Neuronal stem cell (in vitro differentiated cells): ENCODE measurements at regions not wholly inside any gene's neighbourhood (a gene's known extent, or its start where the extent isn't known, plus 50 kb on each side); places are given as distances from the start of the nearest gene placed in this dataset.
A peak's percentile ranks its signal among the peaks of the same experiment; 100 is the strongest.

Experiments used
- DNase-seq: peaks from one replicate; pipeline ENCODE4 v3.0.0-alpha.2; 2013; ENCODE audit warnings: low spot score
- H2AFZ ChIP-seq: one replicate; pipeline ENCODE4 v1.6.1; 2013; ENCODE audit warnings: mild to moderate bottlenecking, low read length, inconsistent platforms
- H2AK5ac ChIP-seq: 2 replicates; pipeline ENCODE4 v1.6.1; 2013; ENCODE audit warnings: low read depth, mild to moderate bottlenecking, inconsistent platforms, low read length, moderate library complexity, mixed read lengths
- H2BK120ac ChIP-seq: 2 replicates; pipeline ENCODE4 v1.6.1; 2013; ENCODE audit warnings: low read depth, mild to moderate bottlenecking, inconsistent platforms, low read length, moderate library complexity, mixed read lengths
- H2BK12ac ChIP-seq: one replicate; pipeline ENCODE4 v1.6.1; 2013; ENCODE audit warnings: low read length, inconsistent platforms
- H2BK15ac ChIP-seq: 2 replicates; pipeline ENCODE4 v1.6.1; 2013; ENCODE audit warnings: mild to moderate bottlenecking, low read length, inconsistent platforms, mixed read lengths
- H2BK5ac ChIP-seq: one replicate; pipeline ENCODE4 v1.6.1; 2013; ENCODE audit warnings: inconsistent platforms, mild to moderate bottlenecking, low read length, moderate library complexity
- H3K14ac ChIP-seq: one replicate; pipeline ENCODE4 v1.6.1; 2013; ENCODE audit warnings: low read length, inconsistent platforms
- H3K18ac ChIP-seq: 2 replicates; pipeline ENCODE4 v1.6.1; 2013; ENCODE audit warnings: low read length, inconsistent platforms
- H3K23ac ChIP-seq: 2 replicates; pipeline ENCODE4 v1.6.1; 2013; ENCODE audit warnings: low read depth, mild to moderate bottlenecking, mixed read lengths, low read length, inconsistent platforms; ENCODE audit not compliant: poor library complexity
- H3K27ac ChIP-seq: replicated peaks from 3 replicates; pipeline ENCODE4 v1.5.1; 2013; ENCODE audit warnings: low read length, inconsistent platforms
- H3K27me3 ChIP-seq, 3 experiments: 2 replicates each; pipeline ENCODE4 v1.6.1; 2013; ENCODE audit warnings: low read length in 3 of 3, mild to moderate bottlenecking in 2 of 3, inconsistent platforms in 1 of 3, low read depth in 1 of 3, mixed read lengths in 1 of 3, moderate library complexity in 1 of 3; ENCODE audit not compliant: control insufficient read depth in 3 of 3, insufficient read depth in 3 of 3
- H3K36me3 ChIP-seq, 2 donors: replicated peaks in 1 of 2; 2 replicates each; pipeline ENCODE4 v1.6.1; 2013; ENCODE audit warnings: low read length in 2 of 2; ENCODE audit not compliant: control insufficient read depth in 2 of 2, insufficient read depth in 2 of 2
- H3K4ac ChIP-seq: 2 replicates; pipeline ENCODE4 v1.6.1; 2013; ENCODE audit warnings: inconsistent platforms, mild to moderate bottlenecking, low read length, moderate library complexity
- H3K4me1 ChIP-seq, 2 donors: 1 replicate in 1 of 2; 2 replicates in 1 of 2; pipeline ENCODE4 v1.6.1; 2013; ENCODE audit warnings: low read length in 2 of 2, low read depth in 1 of 2; ENCODE audit not compliant: control insufficient read depth in 2 of 2, insufficient read depth in 1 of 2
- H3K4me2 ChIP-seq: one replicate; pipeline ENCODE4 v1.6.1; 2013; ENCODE audit warnings: mild to moderate bottlenecking, low read length, inconsistent platforms; ENCODE audit not compliant: insufficient read depth, poor library complexity, severe bottlenecking
- H3K4me3 ChIP-seq, 2 donors: 2 replicates each; pipeline ENCODE4 v1.5.1; 2013; ENCODE audit warnings: low read length in 2 of 2, mild to moderate bottlenecking in 2 of 2, inconsistent platforms in 1 of 2, moderate library complexity in 1 of 2
- H3K79me1 ChIP-seq: one replicate; pipeline ENCODE4 v1.6.1; 2013; ENCODE audit warnings: low read depth, mild to moderate bottlenecking, inconsistent platforms, low read length, moderate library complexity
- H3K9ac ChIP-seq: one replicate; pipeline ENCODE4 v1.6.1; 2013; ENCODE audit warnings: mild to moderate bottlenecking, low read depth, low read length, inconsistent platforms; ENCODE audit not compliant: poor library complexity
- H3K9me3 ChIP-seq, 2 donors: replicated peaks in 1 of 2; 2 replicates each; pipeline versions ENCODE3 to v1.6.1; 2013; ENCODE audit warnings: low read length in 2 of 2, mild to moderate bottlenecking in 2 of 2, inconsistent platforms in 1 of 2, low read depth in 1 of 2, mixed read lengths in 1 of 2, moderate library complexity in 1 of 2; ENCODE audit not compliant: control insufficient read depth in 2 of 2, insufficient read depth in 1 of 2
- H4K8ac ChIP-seq: one replicate; pipeline ENCODE4 v1.6.1; 2013; ENCODE audit warnings: low read depth, mild to moderate bottlenecking, inconsistent platforms, low read length, moderate library complexity
- H4K91ac ChIP-seq: one replicate; pipeline ENCODE4 v1.6.1; 2013; ENCODE audit warnings: low read length, low read depth, mild to moderate bottlenecking, inconsistent platforms; ENCODE audit not compliant: poor library complexity
- WGBS, 2 donors: extraction: QIAGEN DNeasy Blood & Tissue Kit; methylation state at CpG; one replicate each; pipeline ENCODE4 v1.1.7; 2013; ENCODE audit warnings: missing lambda C conversion rate in 2 of 2, mixed read lengths in 1 of 2; ENCODE audit not compliant: insufficient read length in 2 of 2, insufficient replicate concordance in 1 of 2; ENCODE audit errors: extremely low coverage in 2 of 2; 5-methylcytosine and 5-hydroxymethylcytosine counted together

GRCh38 chr3:109963831-109964230, 626.5 kb upstream of the DPPA4 start:
- Histone ChIP-seq H4K91ac (no peak overlapping the region), H3K27ac (no peak overlapping the region), H3K23ac (no peak overlapping the region), H3K4me2 (no peak overlapping the region), H2BK15ac (no peak overlapping the region), H2BK5ac (no peak overlapping the region), H3K9me3 (no peaks in the 10 kb centered on the region), H2AFZ (no peak overlapping the region), H3K9ac (no peak overlapping the region), H3K4ac (no peak overlapping the region), H3K14ac (no peak overlapping the region), H3K18ac (no peak overlapping the region), H3K79me1 (no peaks in the 10 kb centered on the region), H2BK12ac (no peak overlapping the region), H3K4me1 (no peaks in the 10 kb centered on the region), H2BK120ac (no peak overlapping the region), H4K8ac (no peak overlapping the region), H3K4me3 (no peak overlapping the region), H2AK5ac (no peak overlapping the region), H3K27me3 (no peaks in the 10 kb centered on the region), H3K36me3 (no peaks in the 10 kb centered on the region)
- no CpG with 5 or more reads among the region's 4 CpGs for WGBS, 2 donors
- DNase-seq, result no peak

GRCh38 chr3:109973733-109974132, 636.4 kb upstream of the DPPA4 start:
- H3K4ac ChIP-seq, result no peak overlapping the region
- H2BK12ac ChIP-seq, result no peak overlapping the region
- no peak overlapping the region for H2BK120ac ChIP-seq
- no peak overlapping the region for H2BK15ac ChIP-seq
- no peak overlapping the region for H4K8ac ChIP-seq
- no peak for DNase-seq
- no peaks in the 10 kb centered on the region for H3K79me1 ChIP-seq
- H3K9me3 ChIP-seq, result no peaks in the 10 kb centered on the region
- no peak overlapping the region for H2BK5ac ChIP-seq
- no peak overlapping the region for H3K18ac ChIP-seq
- no peak overlapping the region for H4K91ac ChIP-seq
- no peak overlapping the region for H3K9ac ChIP-seq
- H3K27me3 ChIP-seq, result no peaks in the 10 kb centered on the region
- peaks cover 0 to 2% of the 10 kb centered on the region in 2 donors for H3K4me1 ChIP-seq
- H3K23ac ChIP-seq, result no peak overlapping the region
- no peak overlapping the region for H3K27ac ChIP-seq
- no CpG with 5 or more reads among the region's 4 CpGs for WGBS, 2 donors
- H2AK5ac ChIP-seq, result no peak overlapping the region
- no peak overlapping the region for H3K14ac ChIP-seq
- H3K4me3 ChIP-seq, result no peak overlapping the region
- H3K36me3 ChIP-seq, result no peaks in the 10 kb centered on the region
- H2AFZ ChIP-seq, result no peak overlapping the region
- H3K4me2 ChIP-seq, result no peak overlapping the region

- Histone ChIP-seq H3K4me2 (no peak overlapping the region), H3K27ac (no peak overlapping the region), H3K36me3 (no peaks in the 10 kb centered on the region), H3K9me3 (no peaks in the 10 kb centered on the region), H2AFZ (peak overlapping the region; percentile 59), H3K18ac (peak overlapping the region; percentile 71), H2BK5ac (no peak overlapping the region), H3K4me3 (no peak overlapping the region), H2BK120ac (no peak overlapping the region), H3K4ac (no peak overlapping the region), H3K27me3 (no peaks in the 10 kb centered on the region), H2BK12ac (no peak overlapping the region), H3K23ac (no peak overlapping the region), H2AK5ac (no peak overlapping the region), H3K79me1 (no peaks in the 10 kb centered on the region), H3K4me1 (peaks cover 0 to 2% of the 10 kb centered on the region in 2 donors), H4K8ac (no peak overlapping the region), H3K9ac (no peak overlapping the region), H2BK15ac (no peak overlapping the region), H4K91ac (no peak overlapping the region), H3K14ac (peak overlapping the region; percentile 21)
- DNase-seq, result no peak
- WGBS, 2 donors, result no CpG with 5 or more reads among the region's 4 CpGs
Measured at GRCh38 chr3:109977897-109978296, 640.6 kb upstream of the DPPA4 start.

GRCh38 chr3:109982201-109982600, 644.9 kb upstream of the DPPA4 start:
- no peak overlapping the region for H3K27ac ChIP-seq
- no peak overlapping the region for H3K14ac ChIP-seq
- WGBS, 2 donors, result no CpG with 5 or more reads among the region's 1 CpG
- H2BK5ac ChIP-seq, result no peak overlapping the region
- no peak overlapping the region for H2AFZ ChIP-seq
- no peak overlapping the region for H4K91ac ChIP-seq
- H3K4me3 ChIP-seq, result no peak overlapping the region
- no peak overlapping the region for H3K23ac ChIP-seq
- H3K4me1 ChIP-seq, result peaks cover 0 to 2% of the 10 kb centered on the region in 2 donors
- H2BK12ac ChIP-seq, result no peak overlapping the region
- no peak overlapping the region for H4K8ac ChIP-seq
- H3K9me3 ChIP-seq, result no peaks in the 10 kb centered on the region
- H2AK5ac ChIP-seq, result no peak overlapping the region
- H3K4ac ChIP-seq, result no peak overlapping the region
- no peaks in the 10 kb centered on the region for H3K79me1 ChIP-seq
- H2BK15ac ChIP-seq, result no peak overlapping the region
- H3K36me3 ChIP-seq, result no peaks in the 10 kb centered on the region
- no peak for DNase-seq
- no peak overlapping the region for H3K9ac ChIP-seq
- no peaks in the 10 kb centered on the region for H3K27me3 ChIP-seq
- no peak overlapping the region for H3K18ac ChIP-seq
- H2BK120ac ChIP-seq, result no peak overlapping the region
- no peak overlapping the region for H3K4me2 ChIP-seq
